ENCODE measurements at regions not wholly inside any gene's neighbourhood (a gene's known extent, or its start where the extent isn't known, plus 50 kb on each side); places are given as distances from the start of the nearest gene placed in this dataset.

DNA sequence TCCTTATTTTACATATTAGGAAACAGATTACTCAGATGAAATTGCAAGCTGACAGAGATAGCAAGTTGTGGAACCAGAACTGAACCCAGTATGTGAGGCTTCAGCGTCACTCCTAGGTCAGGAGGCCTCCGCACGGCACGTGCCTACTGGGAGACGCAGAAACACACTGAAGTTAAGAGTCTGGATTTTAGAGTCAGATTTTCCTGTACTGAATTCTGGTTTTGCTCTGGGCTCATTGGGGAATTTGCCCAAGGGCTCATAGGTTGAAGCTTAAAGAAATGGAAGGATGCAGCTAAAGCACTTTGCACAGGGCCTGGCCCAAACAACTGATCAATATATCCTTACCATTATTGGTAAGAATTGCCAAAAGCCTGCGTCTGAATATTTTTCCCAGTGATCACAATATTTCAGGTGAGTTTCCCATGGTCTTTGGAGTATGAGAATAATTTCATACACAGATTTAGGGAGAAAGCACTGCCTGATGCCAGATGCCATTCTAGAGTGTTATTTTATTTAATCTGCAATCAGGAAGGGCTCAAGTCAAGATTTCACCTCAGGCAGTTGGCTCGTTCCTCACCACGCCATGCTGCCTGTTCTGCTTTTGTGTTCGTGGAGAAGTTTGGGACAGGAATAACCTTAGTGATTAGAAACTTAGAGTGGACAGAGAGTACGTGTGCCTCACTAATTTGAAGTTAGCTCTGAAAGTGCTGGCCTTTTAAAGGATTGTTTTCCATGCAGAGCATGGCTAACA is 331.9 kb downstream of the MYCN start:
- no peaks in the 10 kb centered on the region for H3K9me3 Mint-ChIP-seq
- CTCF ChIA-PET: no interaction called here
- no peak overlapping the region for H3K27ac Mint-ChIP-seq
- POLR2A ChIA-PET: no interaction called here
- no peaks in the 10 kb centered on the region for H3K36me3 Mint-ChIP-seq (ENCODE audit: low read depth)
- TF ChIP-seq, protein P1, sequence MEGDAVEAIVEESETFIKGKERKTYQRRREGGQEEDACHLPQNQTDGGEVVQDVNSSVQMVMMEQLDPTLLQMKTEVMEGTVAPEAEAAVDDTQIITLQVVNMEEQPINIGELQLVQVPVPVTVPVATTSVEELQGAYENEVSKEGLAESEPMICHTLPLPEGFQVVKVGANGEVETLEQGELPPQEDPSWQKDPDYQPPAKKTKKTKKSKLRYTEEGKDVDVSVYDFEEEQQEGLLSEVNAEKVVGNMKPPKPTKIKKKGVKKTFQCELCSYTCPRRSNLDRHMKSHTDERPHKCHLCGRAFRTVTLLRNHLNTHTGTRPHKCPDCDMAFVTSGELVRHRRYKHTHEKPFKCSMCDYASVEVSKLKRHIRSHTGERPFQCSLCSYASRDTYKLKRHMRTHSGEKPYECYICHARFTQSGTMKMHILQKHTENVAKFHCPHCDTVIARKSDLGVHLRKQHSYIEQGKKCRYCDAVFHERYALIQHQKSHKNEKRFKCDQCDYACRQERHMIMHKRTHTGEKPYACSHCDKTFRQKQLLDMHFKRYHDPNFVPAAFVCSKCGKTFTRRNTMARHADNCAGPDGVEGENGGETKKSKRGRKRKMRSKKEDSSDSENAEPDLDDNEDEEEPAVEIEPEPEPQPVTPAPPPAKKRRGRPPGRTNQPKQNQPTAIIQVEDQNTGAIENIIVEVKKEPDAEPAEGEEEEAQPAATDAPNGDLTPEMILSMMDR (IDR thresholded peaks at IDR 0.05): no peak
- H3K4me3 Mint-ChIP-seq: no peak overlapping the region
- ATAC-seq (ENCODE audit: low read depth) (no peak), DNase-seq (no peak)
- intact Hi-C loops (cut with micrococcal nuclease): no loop called here
- no peaks in the 10 kb centered on the region for H3K27me3 Mint-ChIP-seq
- no peaks in the 10 kb centered on the region for H3K4me1 Mint-ChIP-seq

DNA sequence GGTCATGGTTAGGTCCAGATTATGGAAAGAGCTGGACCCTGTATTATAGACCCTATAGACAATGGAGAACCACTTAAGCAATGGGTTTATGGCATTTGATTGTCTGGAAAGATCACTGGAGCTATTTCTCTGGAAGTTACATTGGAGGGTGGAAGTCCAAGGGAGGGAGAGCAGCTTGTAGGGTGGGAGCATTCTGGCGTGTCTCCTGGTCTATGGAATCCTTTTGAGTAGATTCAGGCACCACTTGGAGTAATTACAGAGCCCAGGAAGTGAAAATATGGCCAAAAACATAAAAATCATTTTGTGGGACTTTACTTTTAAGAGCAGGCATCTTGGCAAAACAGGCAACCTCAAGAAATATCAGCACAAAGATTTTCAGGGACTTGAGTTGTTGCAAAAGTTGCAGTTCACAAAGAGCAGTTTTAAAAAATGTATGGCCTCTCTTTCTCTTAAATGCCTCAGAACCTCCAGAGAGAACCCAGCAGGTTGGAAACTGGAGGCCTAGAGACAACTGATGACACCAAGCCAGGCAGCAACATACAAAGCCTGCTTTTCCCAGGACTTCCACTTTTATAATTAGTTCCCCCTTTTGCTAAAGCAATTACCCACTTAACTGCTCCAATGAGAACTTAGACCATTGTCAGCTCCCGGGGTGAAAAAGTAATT is 331.0 kb downstream of the MYCN start:
- Mint-ChIP-seq H3K36me3 (ENCODE audit: low read depth) (no peaks in the 10 kb centered on the region), H3K9me3 (no peaks in the 10 kb centered on the region), H3K4me1 (no peaks in the 10 kb centered on the region), H3K4me3 (no peak overlapping the region), H3K27me3 (no peaks in the 10 kb centered on the region), H3K27ac (no peak overlapping the region)
- CTCF ChIA-PET: no interaction called here
- intact Hi-C loops (cut with micrococcal nuclease): no loop called here
- POLR2A ChIA-PET: no interaction called here
- ATAC-seq (ENCODE audit: low read depth) (no peak), DNase-seq (no peak)
- TF ChIP-seq, protein P1 (IDR thresholded peaks at IDR 0.05): no peak

DNA sequence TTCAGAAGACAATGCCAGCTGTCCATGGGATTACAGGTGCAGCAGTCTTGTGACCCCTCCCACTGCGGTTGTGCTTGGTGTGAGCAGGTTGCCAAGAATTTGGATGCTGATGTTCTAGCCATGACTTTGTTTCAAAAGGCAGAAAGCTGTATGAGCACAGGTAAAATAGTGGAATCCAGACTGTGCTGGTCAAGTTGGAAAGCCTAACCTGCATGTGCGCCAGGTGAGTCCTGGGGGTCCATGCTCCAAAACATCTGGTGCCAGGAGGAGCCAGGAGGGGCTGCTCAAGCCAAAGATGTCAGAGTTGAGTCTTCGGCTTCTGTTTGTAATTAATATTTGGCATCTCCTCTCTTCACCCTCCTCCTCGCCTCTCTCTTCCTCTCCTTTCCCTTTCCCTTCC is 330.1 kb downstream of the MYCN start:
- Mint-ChIP-seq H3K9me3 (no peaks in the 10 kb centered on the region), H3K4me3 (no peak overlapping the region), H3K36me3 (ENCODE audit: low read depth) (no peaks in the 10 kb centered on the region), H3K27me3 (no peaks in the 10 kb centered on the region), H3K4me1 (no peaks in the 10 kb centered on the region), H3K27ac (no peak overlapping the region)
- ChIA-PET CTCF (no interaction called here), POLR2A (no interaction called here)
- ATAC-seq (ENCODE audit: low read depth) (no peak), DNase-seq (no peak)
- TF ChIP-seq, protein P1 (IDR thresholded peaks at IDR 0.05): no peak
- intact Hi-C loops (cut with micrococcal nuclease): no loop called here

DNA sequence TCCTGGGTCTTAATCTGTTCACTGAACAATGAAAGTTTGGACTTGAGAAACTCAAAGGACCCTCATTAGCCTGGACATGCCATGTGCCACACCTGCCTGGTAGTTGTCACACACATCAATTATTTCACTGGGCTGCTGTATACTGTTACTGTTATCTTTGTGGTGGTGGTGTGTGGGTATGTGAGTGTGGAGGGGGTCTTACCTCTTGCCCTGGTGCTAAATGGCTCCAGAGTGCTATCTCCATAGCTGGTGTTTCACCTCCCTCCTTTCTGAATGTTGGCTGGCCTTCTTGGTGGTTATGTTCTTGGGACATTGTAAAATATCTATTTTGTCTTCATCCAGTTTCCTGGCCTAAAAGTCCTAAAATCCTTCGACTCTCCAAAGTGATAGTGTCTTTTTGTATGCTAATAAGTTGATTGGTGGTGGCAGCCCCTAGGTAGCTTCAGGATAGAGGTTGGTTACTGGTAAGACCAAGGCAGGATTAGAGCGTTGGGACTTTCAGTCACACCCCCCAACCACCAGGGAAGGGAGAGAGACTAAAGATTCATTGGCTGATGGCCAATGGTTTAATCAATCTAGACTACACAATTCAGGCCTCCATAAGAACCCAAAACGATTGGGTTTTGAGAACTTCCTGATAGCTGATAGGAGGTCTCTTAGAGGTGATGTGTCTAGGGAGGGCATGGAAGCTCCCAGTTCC is 328.1 kb downstream of the MYCN start:
- Mint-ChIP-seq H3K4me3 (no peak overlapping the region), H3K36me3 (ENCODE audit: low read depth) (no peaks in the 10 kb centered on the region), H3K4me1 (no peaks in the 10 kb centered on the region), H3K27ac (no peak overlapping the region), H3K9me3 (no peaks in the 10 kb centered on the region), H3K27me3 (no peaks in the 10 kb centered on the region)
- intact Hi-C loops (cut with micrococcal nuclease): no loop called here
- TF ChIP-seq, protein P1 (IDR thresholded peaks at IDR 0.05): no peak
- CTCF ChIA-PET: no interaction called here
- DNase-seq (no peak), ATAC-seq (ENCODE audit: low read depth) (no peak)
- POLR2A ChIA-PET: no interaction called here

DNA sequence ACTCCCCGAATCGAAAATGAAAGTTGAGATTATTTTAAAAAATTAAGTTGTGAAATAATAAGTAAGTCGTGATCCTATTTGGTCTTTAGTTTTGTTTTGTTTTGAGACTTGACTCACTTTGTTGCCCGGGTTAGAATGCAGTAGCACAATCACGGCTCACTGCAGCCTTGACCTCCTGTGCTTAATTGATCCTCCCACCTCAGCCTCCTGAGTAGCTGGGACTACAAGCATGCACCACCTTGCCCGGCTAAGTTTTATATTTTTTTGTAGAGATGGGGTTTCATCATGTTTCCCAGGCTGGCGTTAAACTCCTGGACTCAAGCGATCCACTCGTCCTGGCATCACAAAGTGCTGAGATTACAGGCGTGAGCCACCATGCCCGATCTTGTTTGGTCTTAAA is 326.2 kb downstream of the MYCN start:
- ATAC-seq (ENCODE audit: low read depth) (no peak), DNase-seq (no peak)
- Mint-ChIP-seq H3K27ac (no peak overlapping the region), H3K9me3 (no peaks in the 10 kb centered on the region), H3K27me3 (no peaks in the 10 kb centered on the region), H3K36me3 (ENCODE audit: low read depth) (no peaks in the 10 kb centered on the region), H3K4me3 (no peak overlapping the region), H3K4me1 (no peaks in the 10 kb centered on the region)
- TF ChIP-seq, protein P1 (IDR thresholded peaks at IDR 0.05): no peak
- intact Hi-C loops (cut with micrococcal nuclease): no loop called here
- POLR2A ChIA-PET: no interaction called here
- CTCF ChIA-PET: no interaction called here

Data from activated B cell treated with CpG ODN at 0.5 μM for 24 hours (primary cell).